Neural cell (in vitro differentiated cells): ENCODE measurements at regions not wholly inside any gene's neighbourhood (a gene's known extent, or its start where the extent isn't known, plus 50 kb on each side); places are given as distances from the start of the nearest gene placed in this dataset.

Source experiments
- H2AFZ ChIP-seq: fragments of 200-600, 300-800 bp; sonication (generic), shearing (Covaris generic); 2 replicates; pipeline ENCODE4 v1.6.0; 2014; ENCODE audit warnings: low read depth, mild to moderate bottlenecking, antibody characterized with exemption, low read length, moderate library complexity
- H3F3A ChIP-seq: fragments of 200-600 bp; shearing (Covaris generic); 2 replicates; pipeline ENCODE4 v1.6.1; 2016; ENCODE audit warnings: mild to moderate bottlenecking, moderate library complexity, mixed read lengths, antibody characterized with exemption, low read length; ENCODE audit not compliant: insufficient read depth, poor library complexity, severe bottlenecking
- H3K27ac ChIP-seq: fragments of 200-600, 300-800 bp; sonication (generic), shearing (Covaris generic); 2 replicates; pipeline ENCODE4 v1.5.1; 2014; ENCODE audit warnings: mild to moderate bottlenecking, low read length, moderate library complexity
- H3K27me3 ChIP-seq: fragments of 300-800, 200-600 bp; sonication (generic), shearing (Covaris generic); 2 replicates; pipeline ENCODE4 v1.6.0; 2014; ENCODE audit warnings: mild to moderate bottlenecking, low read depth, low read length, moderate library complexity; ENCODE audit not compliant: insufficient read depth
- H3K36me3 ChIP-seq: fragments of 300-800, 200-600 bp; sonication (generic), shearing (Covaris generic); 2 replicates; pipeline ENCODE4 v1.5.1; 2014; ENCODE audit warnings: mild to moderate bottlenecking, antibody characterized with exemption, low read length, moderate library complexity; ENCODE audit not compliant: insufficient read depth
- H3K4me2 ChIP-seq: fragments of 300-800, 200-600 bp; sonication (generic), shearing (Covaris generic); 2 replicates; pipeline ENCODE4 v1.6.0; 2014; ENCODE audit warnings: mild to moderate bottlenecking, low read length
- H3K4me3 ChIP-seq: fragments of 300-800, 200-600 bp; sonication (generic), shearing (Covaris generic); 2 replicates; pipeline ENCODE4 v1.5.1; 2014; ENCODE audit warnings: mild to moderate bottlenecking, low read length, moderate library complexity
- H3K79me2 ChIP-seq: fragments of 200-600 bp; shearing (Covaris generic); replicated peaks from 2 replicates; pipeline ENCODE4 v1.6.0; 2014; ENCODE audit warnings: mild to moderate bottlenecking, low read length, moderate library complexity; ENCODE audit not compliant: insufficient read depth
- H3K9ac ChIP-seq: fragments of 300-800, 200-600 bp; sonication (generic), shearing (Covaris generic); 2 replicates; pipeline ENCODE4 v1.6.1; 2016; ENCODE audit warnings: mild to moderate bottlenecking, low read length, mixed read lengths
- H3K9me2 ChIP-seq: fragments of 200-600 bp; shearing (Covaris generic); 2 replicates; pipeline ENCODE4 v1.6.1; 2016; ENCODE audit warnings: mild to moderate bottlenecking, low read length, mixed read lengths; ENCODE audit not compliant: insufficient read depth
- H3K9me3 ChIP-seq: fragments of 200-600, 300-800 bp; sonication (generic), shearing (Covaris generic); 2 replicates; pipeline ENCODE4 v1.6.1; 2016; ENCODE audit warnings: mild to moderate bottlenecking, mixed run types, low read length, moderate library complexity, mixed read lengths
- H4K20me1 ChIP-seq: fragments of 200-600 bp; shearing (Covaris generic); 2 replicates; pipeline ENCODE4 v1.6.1; 2016; ENCODE audit warnings: mild to moderate bottlenecking, mixed run types; ENCODE audit not compliant: insufficient read depth
- EP300 ChIP-seq: fragments of 450-650 bp; conservative IDR thresholded peaks from 2 replicates; pipeline ENCODE4 v1.6.1; 2014; ENCODE audit warnings: antibody characterized with exemption, mild to moderate bottlenecking, moderate library complexity; ENCODE audit not compliant: poor library complexity, severe bottlenecking
- EZH2 ChIP-seq: fragments of 200-600, 300-800 bp; shearing (Covaris generic), sonication (generic); IDR thresholded peaks from 2 replicates; pipeline ENCODE4 v1.6.1; 2014; ENCODE audit warnings: antibody characterized with exemption, low read length, borderline replicate concordance, mild to moderate bottlenecking; ENCODE audit not compliant: insufficient read depth, poor library complexity, severe bottlenecking
- MXI1 ChIP-seq: fragments of 450-650 bp; conservative IDR thresholded peaks from 2 replicates; pipeline ENCODE4 v1.6.1; 2014; ENCODE audit warnings: antibody characterized with exemption, mild to moderate bottlenecking; ENCODE audit not compliant: poor library complexity, severe bottlenecking
- POLR2AphosphoS5 ChIP-seq: IDR thresholded peaks from 2 replicates; pipeline ENCODE4 v1.6.1; 2012
- RAD21 ChIP-seq: fragments of 450-650 bp; conservative IDR thresholded peaks from 2 replicates; pipeline ENCODE4 v1.6.1; 2014; ENCODE audit warnings: antibody characterized with exemption, mild to moderate bottlenecking, moderate library complexity
- SMC3 ChIP-seq: fragments of 450-650 bp; conservative IDR thresholded peaks from 2 replicates; pipeline ENCODE4 v1.6.1; 2014; ENCODE audit warnings: antibody characterized with exemption, mild to moderate bottlenecking, moderate library complexity; ENCODE audit not compliant: poor library complexity
- TAF1 ChIP-seq: IDR thresholded peaks from 2 replicates; pipeline ENCODE4 v1.6.1; 2012; ENCODE audit warnings: low read depth
- TF ChIP-seq, protein P1 (sequence below): IDR thresholded peaks from 2 replicates; pipeline ENCODE4 v1.6.1; 2012; ENCODE audit warnings: borderline replicate concordance
- TF ChIP-seq, protein P2 (sequence below): fragments of 450-650 bp; IDR thresholded peaks from 2 replicates; pipeline ENCODE4 v1.5.1; 2014; ENCODE audit warnings: antibody characterized with exemption, mild to moderate bottlenecking, moderate library complexity; ENCODE audit not compliant: poor library complexity, severe bottlenecking

DNA sequence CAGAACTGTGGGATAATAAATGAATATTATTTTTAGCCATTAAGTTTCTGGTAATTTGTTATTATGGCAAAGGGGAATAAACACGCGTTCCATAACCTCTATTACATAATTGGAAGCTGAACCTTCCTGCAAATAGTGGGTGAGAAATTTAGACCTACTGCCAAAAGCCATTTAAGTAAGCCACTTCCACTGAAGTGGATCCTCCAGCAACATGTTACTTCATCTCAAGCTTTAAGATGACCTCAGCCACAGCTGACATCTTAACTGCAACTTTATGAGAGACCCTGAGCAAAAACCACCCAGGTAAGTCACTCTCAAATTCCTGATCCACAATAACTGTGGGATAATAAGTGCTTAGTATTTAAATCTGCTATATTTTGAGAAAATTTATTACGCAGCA, 1048.6 kb downstream of the FAM133A start:
- Histone ChIP-seq H4K20me1 (no peaks in the 10 kb centered on the region), H3K79me2 (no peaks in the 10 kb centered on the region), H3K36me3 (no peaks in the 10 kb centered on the region), H3K9me2 (no peaks in the 10 kb centered on the region), H3K4me3 (no peak overlapping the region), H3F3A (no peaks in the 10 kb centered on the region), H3K27ac (no peak overlapping the region), H2AFZ (no peak overlapping the region), H3K9me3 (no peaks in the 10 kb centered on the region), H3K27me3 (no peaks in the 10 kb centered on the region), H3K4me2 (no peak overlapping the region), H3K9ac (no peak overlapping the region)
- TF ChIP-seq, protein P1, sequence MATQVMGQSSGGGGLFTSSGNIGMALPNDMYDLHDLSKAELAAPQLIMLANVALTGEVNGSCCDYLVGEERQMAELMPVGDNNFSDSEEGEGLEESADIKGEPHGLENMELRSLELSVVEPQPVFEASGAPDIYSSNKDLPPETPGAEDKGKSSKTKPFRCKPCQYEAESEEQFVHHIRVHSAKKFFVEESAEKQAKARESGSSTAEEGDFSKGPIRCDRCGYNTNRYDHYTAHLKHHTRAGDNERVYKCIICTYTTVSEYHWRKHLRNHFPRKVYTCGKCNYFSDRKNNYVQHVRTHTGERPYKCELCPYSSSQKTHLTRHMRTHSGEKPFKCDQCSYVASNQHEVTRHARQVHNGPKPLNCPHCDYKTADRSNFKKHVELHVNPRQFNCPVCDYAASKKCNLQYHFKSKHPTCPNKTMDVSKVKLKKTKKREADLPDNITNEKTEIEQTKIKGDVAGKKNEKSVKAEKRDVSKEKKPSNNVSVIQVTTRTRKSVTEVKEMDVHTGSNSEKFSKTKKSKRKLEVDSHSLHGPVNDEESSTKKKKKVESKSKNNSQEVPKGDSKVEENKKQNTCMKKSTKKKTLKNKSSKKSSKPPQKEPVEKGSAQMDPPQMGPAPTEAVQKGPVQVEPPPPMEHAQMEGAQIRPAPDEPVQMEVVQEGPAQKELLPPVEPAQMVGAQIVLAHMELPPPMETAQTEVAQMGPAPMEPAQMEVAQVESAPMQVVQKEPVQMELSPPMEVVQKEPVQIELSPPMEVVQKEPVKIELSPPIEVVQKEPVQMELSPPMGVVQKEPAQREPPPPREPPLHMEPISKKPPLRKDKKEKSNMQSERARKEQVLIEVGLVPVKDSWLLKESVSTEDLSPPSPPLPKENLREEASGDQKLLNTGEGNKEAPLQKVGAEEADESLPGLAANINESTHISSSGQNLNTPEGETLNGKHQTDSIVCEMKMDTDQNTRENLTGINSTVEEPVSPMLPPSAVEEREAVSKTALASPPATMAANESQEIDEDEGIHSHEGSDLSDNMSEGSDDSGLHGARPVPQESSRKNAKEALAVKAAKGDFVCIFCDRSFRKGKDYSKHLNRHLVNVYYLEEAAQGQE, result no peak
- no peak for TF ChIP-seq TAF1
- TF ChIP-seq SMC3, result no peak

DNA sequence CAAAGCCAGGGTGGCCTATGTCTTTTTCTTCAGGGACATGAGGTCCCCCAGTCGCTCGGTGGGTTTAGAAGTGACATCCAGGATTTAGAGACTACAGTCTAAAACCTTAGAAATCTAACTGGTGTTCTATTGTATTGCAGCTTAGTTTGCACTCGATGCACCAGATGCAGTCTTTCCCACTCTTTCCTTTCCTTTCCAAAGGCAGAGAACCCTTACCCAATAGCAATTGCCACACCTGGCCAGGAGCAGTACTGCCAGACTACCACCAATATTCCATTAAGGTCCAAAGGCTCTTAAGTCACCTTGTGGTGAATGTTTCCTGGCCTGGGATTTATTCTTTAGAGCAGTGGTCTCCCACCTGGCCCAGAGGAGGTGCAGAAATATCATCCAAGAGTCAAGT, 1068.8 kb downstream of the FAM133A start:
- TF ChIP-seq, protein P1, result no peak
- TF ChIP-seq EP300, result no peak
- TF ChIP-seq MXI1, result no peak
- no peak for TF ChIP-seq TAF1
- TF ChIP-seq SMC3, result no peak
- TF ChIP-seq EZH2, result no peak
- no peak for TF ChIP-seq POLR2AphosphoS5
- no peak for TF ChIP-seq RAD21
- TF ChIP-seq, protein P2, sequence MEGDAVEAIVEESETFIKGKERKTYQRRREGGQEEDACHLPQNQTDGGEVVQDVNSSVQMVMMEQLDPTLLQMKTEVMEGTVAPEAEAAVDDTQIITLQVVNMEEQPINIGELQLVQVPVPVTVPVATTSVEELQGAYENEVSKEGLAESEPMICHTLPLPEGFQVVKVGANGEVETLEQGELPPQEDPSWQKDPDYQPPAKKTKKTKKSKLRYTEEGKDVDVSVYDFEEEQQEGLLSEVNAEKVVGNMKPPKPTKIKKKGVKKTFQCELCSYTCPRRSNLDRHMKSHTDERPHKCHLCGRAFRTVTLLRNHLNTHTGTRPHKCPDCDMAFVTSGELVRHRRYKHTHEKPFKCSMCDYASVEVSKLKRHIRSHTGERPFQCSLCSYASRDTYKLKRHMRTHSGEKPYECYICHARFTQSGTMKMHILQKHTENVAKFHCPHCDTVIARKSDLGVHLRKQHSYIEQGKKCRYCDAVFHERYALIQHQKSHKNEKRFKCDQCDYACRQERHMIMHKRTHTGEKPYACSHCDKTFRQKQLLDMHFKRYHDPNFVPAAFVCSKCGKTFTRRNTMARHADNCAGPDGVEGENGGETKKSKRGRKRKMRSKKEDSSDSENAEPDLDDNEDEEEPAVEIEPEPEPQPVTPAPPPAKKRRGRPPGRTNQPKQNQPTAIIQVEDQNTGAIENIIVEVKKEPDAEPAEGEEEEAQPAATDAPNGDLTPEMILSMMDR, result no peak
- H3K79me2 ChIP-seq, result no peaks in the 10 kb centered on the region
- H3K4me2 ChIP-seq, result no peak overlapping the region
- H3K36me3 ChIP-seq, result no peaks in the 10 kb centered on the region
- H4K20me1 ChIP-seq, result no peaks in the 10 kb centered on the region
- no peaks in the 10 kb centered on the region for H3K9me2 ChIP-seq
- H3K9ac ChIP-seq, result no peak overlapping the region
- H2AFZ ChIP-seq, result no peak overlapping the region
- H3K27ac ChIP-seq, result no peak overlapping the region
- H3F3A ChIP-seq, result no peaks in the 10 kb centered on the region
- H3K4me3 ChIP-seq, result no peak overlapping the region
- H3K9me3 ChIP-seq, result no peaks in the 10 kb centered on the region
- no peaks in the 10 kb centered on the region for H3K27me3 ChIP-seq
